Neural cell (in vitro differentiated cells): ENCODE measurements at regions not wholly inside any gene's neighbourhood (a gene's known extent, or its start where the extent isn't known, plus 50 kb on each side); places are given as distances from the start of the nearest gene placed in this dataset.

Experiments
- H2AFZ ChIP-seq: fragments of 200-600, 300-800 bp; sonication (generic), shearing (Covaris generic); 2 replicates; pipeline ENCODE4 v1.6.0; 2014; ENCODE audit warnings: low read depth, mild to moderate bottlenecking, antibody characterized with exemption, low read length, moderate library complexity
- H3F3A ChIP-seq: fragments of 200-600 bp; shearing (Covaris generic); 2 replicates; pipeline ENCODE4 v1.6.1; 2016; ENCODE audit warnings: mild to moderate bottlenecking, moderate library complexity, mixed read lengths, antibody characterized with exemption, low read length; ENCODE audit not compliant: insufficient read depth, poor library complexity, severe bottlenecking
- H3K27ac ChIP-seq: fragments of 200-600, 300-800 bp; sonication (generic), shearing (Covaris generic); 2 replicates; pipeline ENCODE4 v1.5.1; 2014; ENCODE audit warnings: mild to moderate bottlenecking, low read length, moderate library complexity
- H3K27me3 ChIP-seq: fragments of 300-800, 200-600 bp; sonication (generic), shearing (Covaris generic); 2 replicates; pipeline ENCODE4 v1.6.0; 2014; ENCODE audit warnings: mild to moderate bottlenecking, low read depth, low read length, moderate library complexity; ENCODE audit not compliant: insufficient read depth
- H3K36me3 ChIP-seq: fragments of 300-800, 200-600 bp; sonication (generic), shearing (Covaris generic); 2 replicates; pipeline ENCODE4 v1.5.1; 2014; ENCODE audit warnings: mild to moderate bottlenecking, antibody characterized with exemption, low read length, moderate library complexity; ENCODE audit not compliant: insufficient read depth
- H3K4me2 ChIP-seq: fragments of 300-800, 200-600 bp; sonication (generic), shearing (Covaris generic); 2 replicates; pipeline ENCODE4 v1.6.0; 2014; ENCODE audit warnings: mild to moderate bottlenecking, low read length
- H3K4me3 ChIP-seq: fragments of 300-800, 200-600 bp; sonication (generic), shearing (Covaris generic); 2 replicates; pipeline ENCODE4 v1.5.1; 2014; ENCODE audit warnings: mild to moderate bottlenecking, low read length, moderate library complexity
- H3K79me2 ChIP-seq: fragments of 200-600 bp; shearing (Covaris generic); replicated peaks from 2 replicates; pipeline ENCODE4 v1.6.0; 2014; ENCODE audit warnings: mild to moderate bottlenecking, low read length, moderate library complexity; ENCODE audit not compliant: insufficient read depth
- H3K9ac ChIP-seq: fragments of 300-800, 200-600 bp; sonication (generic), shearing (Covaris generic); 2 replicates; pipeline ENCODE4 v1.6.1; 2016; ENCODE audit warnings: mild to moderate bottlenecking, low read length, mixed read lengths
- H3K9me2 ChIP-seq: fragments of 200-600 bp; shearing (Covaris generic); 2 replicates; pipeline ENCODE4 v1.6.1; 2016; ENCODE audit warnings: mild to moderate bottlenecking, low read length, mixed read lengths; ENCODE audit not compliant: insufficient read depth
- H3K9me3 ChIP-seq: fragments of 200-600, 300-800 bp; sonication (generic), shearing (Covaris generic); 2 replicates; pipeline ENCODE4 v1.6.1; 2016; ENCODE audit warnings: mild to moderate bottlenecking, mixed run types, low read length, moderate library complexity, mixed read lengths
- H4K20me1 ChIP-seq: fragments of 200-600 bp; shearing (Covaris generic); 2 replicates; pipeline ENCODE4 v1.6.1; 2016; ENCODE audit warnings: mild to moderate bottlenecking, mixed run types; ENCODE audit not compliant: insufficient read depth
- EP300 ChIP-seq: fragments of 450-650 bp; conservative IDR thresholded peaks from 2 replicates; pipeline ENCODE4 v1.6.1; 2014; ENCODE audit warnings: antibody characterized with exemption, mild to moderate bottlenecking, moderate library complexity; ENCODE audit not compliant: poor library complexity, severe bottlenecking
- EZH2 ChIP-seq: fragments of 200-600, 300-800 bp; shearing (Covaris generic), sonication (generic); IDR thresholded peaks from 2 replicates; pipeline ENCODE4 v1.6.1; 2014; ENCODE audit warnings: antibody characterized with exemption, low read length, borderline replicate concordance, mild to moderate bottlenecking; ENCODE audit not compliant: insufficient read depth, poor library complexity, severe bottlenecking
- MXI1 ChIP-seq: fragments of 450-650 bp; conservative IDR thresholded peaks from 2 replicates; pipeline ENCODE4 v1.6.1; 2014; ENCODE audit warnings: antibody characterized with exemption, mild to moderate bottlenecking; ENCODE audit not compliant: poor library complexity, severe bottlenecking
- POLR2AphosphoS5 ChIP-seq: IDR thresholded peaks from 2 replicates; pipeline ENCODE4 v1.6.1; 2012
- RAD21 ChIP-seq: fragments of 450-650 bp; conservative IDR thresholded peaks from 2 replicates; pipeline ENCODE4 v1.6.1; 2014; ENCODE audit warnings: antibody characterized with exemption, mild to moderate bottlenecking, moderate library complexity
- REST ChIP-seq: IDR thresholded peaks from 2 replicates; pipeline ENCODE4 v1.6.1; 2012; ENCODE audit warnings: borderline replicate concordance
- SMC3 ChIP-seq: fragments of 450-650 bp; conservative IDR thresholded peaks from 2 replicates; pipeline ENCODE4 v1.6.1; 2014; ENCODE audit warnings: antibody characterized with exemption, mild to moderate bottlenecking, moderate library complexity; ENCODE audit not compliant: poor library complexity
- TAF1 ChIP-seq: IDR thresholded peaks from 2 replicates; pipeline ENCODE4 v1.6.1; 2012; ENCODE audit warnings: low read depth
- TF ChIP-seq, protein P1 (sequence below): fragments of 450-650 bp; IDR thresholded peaks from 2 replicates; pipeline ENCODE4 v1.5.1; 2014; ENCODE audit warnings: antibody characterized with exemption, mild to moderate bottlenecking, moderate library complexity; ENCODE audit not compliant: poor library complexity, severe bottlenecking

- H4K20me1 ChIP-seq = no peaks in the 10 kb centered on the region
- no peaks in the 10 kb centered on the region for H3K79me2 ChIP-seq
- no peak overlapping the region for H3K27ac ChIP-seq
- H2AFZ ChIP-seq = no peak overlapping the region
- H3K9me3 ChIP-seq = no peaks in the 10 kb centered on the region
- TF ChIP-seq SMC3 = no peak
- TF ChIP-seq REST = no peak
- no peak for TF ChIP-seq MXI1
- TF ChIP-seq EP300 = no peak
- TF ChIP-seq EZH2 = no peak
- TF ChIP-seq, protein P1, sequence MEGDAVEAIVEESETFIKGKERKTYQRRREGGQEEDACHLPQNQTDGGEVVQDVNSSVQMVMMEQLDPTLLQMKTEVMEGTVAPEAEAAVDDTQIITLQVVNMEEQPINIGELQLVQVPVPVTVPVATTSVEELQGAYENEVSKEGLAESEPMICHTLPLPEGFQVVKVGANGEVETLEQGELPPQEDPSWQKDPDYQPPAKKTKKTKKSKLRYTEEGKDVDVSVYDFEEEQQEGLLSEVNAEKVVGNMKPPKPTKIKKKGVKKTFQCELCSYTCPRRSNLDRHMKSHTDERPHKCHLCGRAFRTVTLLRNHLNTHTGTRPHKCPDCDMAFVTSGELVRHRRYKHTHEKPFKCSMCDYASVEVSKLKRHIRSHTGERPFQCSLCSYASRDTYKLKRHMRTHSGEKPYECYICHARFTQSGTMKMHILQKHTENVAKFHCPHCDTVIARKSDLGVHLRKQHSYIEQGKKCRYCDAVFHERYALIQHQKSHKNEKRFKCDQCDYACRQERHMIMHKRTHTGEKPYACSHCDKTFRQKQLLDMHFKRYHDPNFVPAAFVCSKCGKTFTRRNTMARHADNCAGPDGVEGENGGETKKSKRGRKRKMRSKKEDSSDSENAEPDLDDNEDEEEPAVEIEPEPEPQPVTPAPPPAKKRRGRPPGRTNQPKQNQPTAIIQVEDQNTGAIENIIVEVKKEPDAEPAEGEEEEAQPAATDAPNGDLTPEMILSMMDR = no peak
- TF ChIP-seq RAD21 = no peak
- no peak for TF ChIP-seq TAF1
- TF ChIP-seq POLR2AphosphoS5 = no peak
- no peaks in the 10 kb centered on the region for H3F3A ChIP-seq
- no peaks in the 10 kb centered on the region for H3K36me3 ChIP-seq
- no peak overlapping the region for H3K4me2 ChIP-seq
- H3K9ac ChIP-seq = no peak overlapping the region
- no peak overlapping the region for H3K4me3 ChIP-seq
- no peaks in the 10 kb centered on the region for H3K27me3 ChIP-seq
- no peaks in the 10 kb centered on the region for H3K9me2 ChIP-seq
These were observed 75.3 kb upstream of the RIOK3 start for GRCh38 chr18:23377669-23378301.

DNA sequence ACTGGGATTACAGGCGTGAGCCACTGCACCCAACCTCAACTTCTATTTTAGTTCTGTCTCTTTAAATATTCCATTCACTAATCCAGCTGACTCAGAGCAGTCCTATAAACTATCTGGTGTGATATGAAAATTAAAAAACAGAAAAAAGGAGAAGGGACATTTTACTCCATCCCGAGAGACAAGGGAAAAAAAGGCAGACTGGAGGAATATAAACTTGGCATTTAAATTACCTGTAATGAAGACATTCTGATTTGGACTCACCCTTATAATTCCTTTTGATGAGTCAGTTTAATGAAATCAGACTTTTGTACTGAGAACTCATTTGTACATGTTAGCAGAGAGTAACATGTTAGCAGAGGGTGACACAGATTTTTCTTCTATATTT is 74.8 kb upstream of the RIOK3 start:
- Histone ChIP-seq H3K79me2 (no peaks in the 10 kb centered on the region), H3K27me3 (no peaks in the 10 kb centered on the region), H3K36me3 (no peaks in the 10 kb centered on the region), H2AFZ (no peak overlapping the region), H3K9me3 (no peaks in the 10 kb centered on the region), H3K27ac (no peak overlapping the region), H3K4me2 (no peak overlapping the region), H3K4me3 (no peak overlapping the region), H3F3A (no peaks in the 10 kb centered on the region), H3K9ac (no peak overlapping the region), H3K9me2 (no peaks in the 10 kb centered on the region), H4K20me1 (no peaks in the 10 kb centered on the region)
- TF ChIP-seq SMC3 = no peak
